HG03520 (cell line): ENCODE measurements at regions not wholly inside any gene's neighbourhood (a gene's known extent, or its start where the extent isn't known, plus 50 kb on each side); places are given as distances from the start of the nearest gene placed in this dataset.

Experiments
- ATAC-seq: cut with Tn5 transposase; IDR thresholded peaks from one replicate; pipeline ENCODE4 v1.9.1; 2021; ENCODE audit warnings: mild to moderate bottlenecking, moderate library complexity; ENCODE audit not compliant: unreplicated experiment

DNA sequence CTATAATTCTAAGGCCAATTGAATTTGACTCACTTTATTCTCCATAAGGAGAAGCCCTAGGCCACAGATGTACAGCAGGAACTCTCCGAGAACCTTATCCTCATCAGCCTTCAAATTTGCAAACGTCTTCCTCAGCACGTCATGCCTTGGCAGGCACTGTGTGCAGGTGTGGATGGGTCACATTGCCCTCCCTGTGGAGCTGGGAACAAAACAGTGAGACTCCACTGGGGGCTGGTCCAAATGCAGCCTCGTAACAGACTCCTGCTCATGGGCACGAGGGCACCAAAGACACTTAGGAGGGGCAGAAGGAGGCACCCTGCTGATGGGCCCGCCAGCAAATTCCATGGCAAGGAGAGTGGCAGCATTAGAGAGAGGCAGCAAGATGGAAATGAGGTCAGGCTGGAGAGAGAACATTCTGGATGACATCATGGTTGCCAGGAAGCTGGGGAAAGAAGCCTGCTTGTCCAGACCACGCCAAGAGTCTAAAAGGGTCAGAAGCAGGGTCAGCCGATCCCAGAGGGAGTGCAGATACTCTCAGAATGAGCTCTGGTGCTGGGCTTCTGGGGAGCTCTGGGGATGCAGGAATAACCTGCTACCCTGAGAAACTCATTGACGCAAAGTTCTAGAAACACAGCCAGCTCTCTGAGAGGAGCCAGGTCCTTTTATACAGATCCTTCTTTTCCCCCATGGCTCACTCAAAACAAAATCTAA, 242.2 kb downstream of the B3GLCT start:
- ATAC-seq: no peak

GRCh38 chr13:31442571-31442970, 242.8 kb downstream of the B3GLCT start:
- ATAC-seq: no peak

GRCh38 chr13:31444266-31444856, 244.6 kb downstream of the B3GLCT start:
- ATAC-seq: no peak

- ATAC-seq: no peak
Observed at GRCh38 chr13:31452525-31452924, 252.8 kb downstream of the B3GLCT start.

- no peak for ATAC-seq
Observed at GRCh38 chr13:31455581-31455980, 255.8 kb downstream of the B3GLCT start.

- ATAC-seq: no peak
Observed at GRCh38 chr13:31456056-31456455, 256.3 kb downstream of the B3GLCT start.

DNA sequence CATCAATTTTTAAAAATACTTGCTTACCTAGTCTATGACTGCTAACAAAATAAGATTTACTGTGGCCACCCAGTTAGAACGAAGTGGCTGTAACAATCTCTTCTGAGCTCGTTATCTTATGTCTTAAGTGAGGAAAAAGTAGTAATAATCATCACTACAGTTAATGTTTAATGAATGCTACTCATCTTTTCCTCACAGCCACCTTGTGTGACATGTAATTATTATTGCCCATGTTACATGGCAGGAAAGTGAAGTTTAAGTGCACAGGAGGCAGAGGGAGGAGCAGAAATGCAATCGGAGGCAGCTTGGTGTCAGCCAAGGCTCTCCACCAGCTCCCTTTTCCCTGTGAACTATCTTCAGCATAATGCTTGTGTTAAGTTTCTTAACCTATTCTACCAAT, 260.3 kb downstream of the B3GLCT start:
- no peak for ATAC-seq

GRCh38 chr13:31461923-31462322, 262.1 kb downstream of the B3GLCT start:
- no peak for ATAC-seq

DNA sequence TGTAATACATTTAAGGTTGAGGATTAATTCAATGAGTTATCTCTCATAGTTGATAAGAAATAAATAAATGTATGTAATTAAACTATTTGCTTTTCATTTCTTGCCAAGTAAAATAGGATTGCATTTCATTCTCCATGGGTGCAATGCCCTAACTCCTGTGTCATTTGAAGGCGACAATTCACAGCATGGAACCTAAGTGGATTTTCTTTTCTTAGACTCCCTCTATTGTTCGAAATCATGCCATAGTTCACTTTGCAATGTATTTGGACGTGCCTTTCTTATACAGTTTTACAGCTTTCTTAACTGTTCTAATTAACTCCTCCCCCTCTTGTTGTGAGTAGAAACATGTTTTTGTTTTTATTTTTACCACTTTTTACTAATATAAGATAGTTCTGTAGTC, 263.0 kb downstream of the B3GLCT start:
- ATAC-seq: no peak

- no peak for ATAC-seq
Observed at GRCh38 chr13:31468114-31468902, 268.5 kb downstream of the B3GLCT start.

- no peak for ATAC-seq
Observed at GRCh38 chr13:31469377-31469776, 269.6 kb downstream of the B3GLCT start.

DNA sequence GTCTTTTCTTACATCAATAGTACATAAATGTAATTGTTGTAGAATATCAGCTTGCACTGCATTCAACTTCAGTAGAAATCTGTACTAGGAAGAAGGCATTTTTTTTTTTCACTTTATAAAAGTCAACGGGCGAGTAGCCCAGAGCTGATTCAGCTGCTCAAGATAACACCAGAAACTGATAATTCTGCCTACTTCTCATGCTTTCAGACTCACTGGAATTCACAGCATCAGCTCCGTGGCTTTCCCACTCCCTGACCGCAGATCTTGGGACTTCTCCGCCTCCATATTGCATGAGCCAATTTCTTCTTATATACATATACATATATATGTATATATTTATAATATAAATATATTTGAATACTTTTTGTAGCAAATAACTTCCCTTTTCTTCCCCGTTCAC, 263.1 kb upstream of the RXFP2 start:
- ATAC-seq: no peak

DNA sequence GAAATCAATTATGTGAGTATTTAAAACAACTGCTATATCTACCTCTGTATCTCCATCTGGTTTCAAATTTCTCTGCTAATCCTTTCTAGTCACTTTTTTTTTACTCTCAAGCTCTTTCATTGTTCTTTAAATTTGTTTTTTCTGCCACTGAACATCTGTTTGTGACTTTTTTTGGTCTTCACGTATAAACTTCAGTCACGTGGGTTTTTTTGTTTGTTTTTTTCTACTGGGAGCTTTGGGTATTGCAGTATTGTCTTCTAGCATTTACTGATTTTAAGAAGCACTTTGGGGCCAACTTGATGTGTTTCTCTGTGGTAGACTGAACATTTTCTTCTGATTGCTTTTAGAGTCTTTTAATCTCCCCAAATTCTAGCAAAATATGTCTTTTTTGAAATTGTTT, 262.6 kb upstream of the RXFP2 start:
- ATAC-seq: no peak

DNA sequence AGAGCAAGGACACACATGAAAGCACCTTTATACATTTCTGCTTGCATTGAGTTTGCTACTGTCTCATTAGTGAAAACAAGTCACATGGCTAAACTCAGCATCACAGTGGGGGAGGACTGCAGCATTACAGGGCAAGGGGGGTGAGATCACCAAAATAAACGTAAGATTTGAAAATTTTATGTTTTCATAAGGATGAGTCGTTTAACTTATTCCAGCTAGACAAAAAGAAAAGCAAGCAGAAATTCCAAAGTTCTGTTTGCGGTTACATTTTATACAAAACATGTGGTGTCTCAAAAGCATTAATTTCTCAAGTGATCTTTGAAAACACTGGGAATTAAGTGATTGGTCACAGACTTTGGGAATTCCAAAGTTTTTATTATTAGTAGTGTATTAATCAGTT, 261.4 kb upstream of the RXFP2 start:
- no peak for ATAC-seq

DNA sequence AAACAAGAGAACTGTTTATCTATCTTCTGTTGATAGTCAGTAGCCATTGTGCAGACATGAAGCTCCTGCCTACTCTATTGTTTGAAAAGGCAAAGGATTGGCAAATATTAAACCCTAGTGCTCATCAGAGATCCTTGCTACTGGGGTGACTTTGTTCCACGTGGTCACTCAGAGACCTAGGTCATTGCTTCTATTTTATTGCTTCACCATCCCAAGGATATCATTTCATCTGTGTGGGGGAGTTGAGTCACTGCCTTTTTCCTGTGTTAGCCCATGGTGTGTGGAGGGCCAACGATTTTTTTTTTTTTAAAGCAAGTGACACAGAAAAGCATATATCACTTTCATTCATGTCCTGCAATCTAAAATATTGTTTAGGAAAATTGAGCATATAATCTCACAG, 254.1 kb upstream of the RXFP2 start:
- no peak for ATAC-seq

DNA sequence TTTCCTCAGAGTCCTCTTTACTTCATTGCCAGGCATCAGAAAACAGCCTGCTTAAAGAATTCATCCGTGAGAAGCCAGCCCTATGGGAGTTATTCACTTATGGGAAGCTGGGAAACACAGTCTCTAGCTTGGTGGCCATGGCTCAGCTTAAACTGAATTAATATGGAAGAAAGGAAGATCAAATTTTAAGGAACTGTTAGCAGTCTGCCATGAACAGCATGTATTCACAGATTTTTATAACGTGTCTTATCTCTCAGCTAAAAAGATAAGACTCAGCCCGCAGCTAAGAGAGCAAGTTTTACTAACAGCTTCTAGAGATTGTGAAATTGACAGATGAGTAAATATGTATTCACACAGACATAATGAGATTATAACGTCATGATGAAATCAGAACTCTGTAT, 253.7 kb upstream of the RXFP2 start:
- ATAC-seq: no peak

DNA sequence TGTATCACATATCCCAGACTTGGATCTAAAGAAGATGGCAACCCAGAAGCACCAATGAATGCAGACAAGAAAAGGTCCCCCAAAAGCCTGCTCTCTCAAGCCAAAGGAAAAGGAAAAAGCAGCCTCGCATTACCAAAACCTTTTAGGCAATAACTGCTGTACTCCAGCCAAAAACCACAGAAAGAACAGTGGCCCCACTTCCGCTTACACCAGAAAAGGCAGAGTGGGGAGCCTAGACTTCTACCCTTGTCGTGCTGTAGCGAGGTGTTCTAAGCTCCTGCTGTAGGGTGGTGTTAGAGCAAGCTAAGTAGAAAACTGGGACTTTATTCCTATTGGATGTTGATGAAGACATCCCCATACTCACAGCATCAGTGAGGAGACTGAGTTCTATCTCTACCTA, 244.0 kb upstream of the RXFP2 start:
- ATAC-seq: no peak

DNA sequence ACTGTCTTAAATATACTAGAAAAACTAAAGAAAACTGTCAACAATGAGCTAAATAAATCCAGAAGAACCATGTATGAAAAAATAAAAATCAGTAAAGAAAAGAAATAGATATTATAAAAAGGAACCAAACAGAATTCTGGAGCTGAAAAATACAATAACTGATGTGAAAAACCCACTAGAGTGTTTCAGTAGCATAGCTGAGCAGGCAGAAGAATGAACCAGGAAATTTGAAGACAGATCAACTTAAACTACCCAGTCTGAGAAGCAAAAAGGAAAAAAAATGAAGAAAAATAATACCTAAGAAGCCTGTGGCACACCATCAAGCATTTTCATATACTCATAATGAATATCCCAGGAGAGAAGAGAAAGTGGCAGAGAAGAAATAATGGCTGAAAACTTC, 240.1 kb upstream of the RXFP2 start:
- no peak for ATAC-seq

DNA sequence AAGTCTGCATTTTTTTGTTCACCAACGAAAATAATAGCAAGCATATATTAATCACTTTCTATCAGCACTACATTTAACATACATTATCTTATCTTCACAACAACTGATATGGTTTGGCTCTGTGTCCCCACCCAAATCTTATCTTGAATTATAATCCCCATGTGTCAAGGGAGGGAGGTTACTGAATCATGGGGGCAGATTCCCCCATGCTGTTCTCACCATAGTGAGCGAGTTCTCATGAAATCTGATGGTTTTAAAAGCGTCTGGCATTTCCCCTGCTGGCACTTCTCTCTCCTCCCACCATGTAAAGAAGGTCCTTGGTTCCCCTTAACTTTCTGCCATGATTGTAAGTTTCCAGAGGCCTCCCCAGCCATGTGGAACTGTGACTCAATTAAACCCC, 235.7 kb upstream of the RXFP2 start:
- ATAC-seq: no peak

DNA sequence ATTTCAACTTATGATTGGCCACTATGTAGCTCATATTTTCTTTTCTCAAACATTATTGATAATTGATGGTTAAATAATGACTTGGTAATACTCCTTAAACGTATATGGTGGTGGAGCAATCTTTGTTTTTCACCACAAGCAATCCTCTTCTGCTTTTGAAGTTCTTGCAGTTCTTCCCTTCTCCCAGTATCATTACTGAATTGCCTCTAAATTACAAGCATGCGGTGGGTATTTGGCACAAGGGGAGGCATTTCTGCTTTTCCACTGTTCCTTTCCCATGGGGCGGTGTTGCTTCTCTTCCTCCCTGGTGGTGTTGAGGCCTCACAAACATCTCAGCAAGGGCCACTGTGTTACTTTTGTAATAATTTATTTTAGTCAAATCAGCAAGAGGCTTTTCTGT, 234.4 kb upstream of the RXFP2 start:
- ATAC-seq: no peak

- ATAC-seq: no peak
Observed at GRCh38 chr13:31512331-31512730, 227.0 kb upstream of the RXFP2 start.

DNA sequence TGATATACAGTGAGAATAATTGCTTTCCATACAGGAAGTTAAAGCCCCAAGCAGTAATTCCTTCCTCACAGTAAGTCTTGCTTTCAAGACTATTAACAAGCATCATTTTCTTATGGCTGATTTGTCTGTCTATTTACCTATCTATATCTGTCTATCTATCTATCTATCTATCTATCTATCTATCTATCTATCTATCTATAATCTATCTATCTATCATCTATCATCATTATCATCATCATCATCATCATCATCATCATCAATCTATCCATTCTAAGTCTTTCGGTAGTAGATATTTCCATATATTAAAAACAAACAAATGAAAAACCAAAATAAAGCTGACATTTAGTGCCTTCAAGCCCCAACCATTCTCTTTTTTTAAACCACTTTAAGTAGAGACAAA, 224.4 kb upstream of the RXFP2 start:
- ATAC-seq: no peak
